ENCODE measurements at regions not wholly inside any gene's neighbourhood (a gene's known extent, or its start where the extent isn't known, plus 50 kb on each side); places are given as distances from the start of the nearest gene placed in this dataset.

DNA sequence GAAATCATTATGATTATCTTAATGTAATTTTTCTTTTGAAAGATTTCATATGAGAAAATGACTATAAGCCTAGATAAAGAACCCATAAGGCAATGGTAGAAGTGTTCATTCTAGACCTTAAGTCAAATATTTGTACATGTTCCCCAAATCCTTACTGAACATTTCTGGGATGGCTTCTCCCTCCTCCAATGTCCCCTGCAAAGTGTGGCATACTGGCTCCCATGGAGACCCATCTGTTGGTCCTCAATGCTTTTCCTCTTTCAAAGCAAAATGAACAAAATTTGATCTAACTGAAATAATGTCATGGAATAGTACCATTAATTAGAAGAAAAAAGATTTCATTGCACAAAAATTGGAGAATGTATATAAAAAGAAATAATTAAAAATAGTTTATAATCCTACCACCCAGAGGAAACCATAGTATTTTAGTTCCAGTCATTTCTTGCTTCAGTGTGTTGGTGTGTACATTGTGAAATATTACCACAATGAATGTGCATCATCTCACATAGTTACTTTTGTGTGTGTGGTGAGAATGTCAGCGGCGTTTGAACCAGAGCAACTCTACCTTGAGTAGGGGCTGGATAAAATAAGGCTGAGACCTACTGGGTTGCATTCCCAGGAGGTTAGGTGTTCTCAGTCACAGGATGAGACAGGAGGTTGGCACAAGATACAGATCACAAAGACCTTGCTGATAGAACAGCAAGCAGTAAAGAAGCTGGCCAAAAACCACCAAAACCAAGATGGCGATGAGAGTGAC, 181.3 kb downstream of the UXS1 start:
- TF ChIP-seq CTCF (IDR thresholded peaks at IDR 0.05) (no peak), POLR2A (IDR thresholded peaks at IDR 0.05) (no peak), POLR2AphosphoS5 (IDR thresholded peaks at IDR 0.05; ENCODE audit: insufficient read depth in 1 of 2, low read depth in 1 of 2) (no peak)
